Left lobe of liver (tissue), 2 donors: ENCODE measurements at regions not wholly inside any gene's neighbourhood (a gene's known extent, or its start where the extent isn't known, plus 50 kb on each side); places are given as distances from the start of the nearest gene placed in this dataset.
"Not testable (repeated sequence)": the region's sequence is repeated elsewhere in the genome, so short reads cannot be mapped to it uniquely, and the experiment has no call there.

ENCODE experiments used
- ATAC-seq: fragments of 200-7000 bp; cut with Tn5 transposase; one replicate; pipeline ENCODE4 v1.9.1; 2020; ENCODE audit warnings: mild to moderate bottlenecking, moderate library complexity
- DNase-seq: peaks from one replicate; pipeline ENCODE4 v3.0.0-alpha.2; 2020; ENCODE audit warnings: low spot score
- donor health status: DM: no; HTN: no; CAD: no; lungs with moderate emphysema.
- donor health status: DM: no; HTN: yes; CAD: no.

- ATAC-seq (peak; percentile 75), DNase-seq (peak; percentile 53)
These were observed 133.4 kb downstream of the SLC1A3 start for GRCh38 chr5:36739751-36740221.

GRCh38 chr5:36740259-36740898 is 134.0 kb downstream of the SLC1A3 start:
- DNase-seq (no peak), ATAC-seq (no peak)

GRCh38 chr5:36741128-36741527 is 134.7 kb downstream of the SLC1A3 start:
- no peak for ATAC-seq

GRCh38 chr5:36743891-36744772 is 132.4 kb upstream of the NIPBL start:
- DNase-seq: peak; percentile 75
- ATAC-seq: peak; percentile 87

More at GRCh38 chr5:36741128-36741527, 134.7 kb downstream of the SLC1A3 start:
- DNase-seq: no peak

GRCh38 chr5:36744773-36745589 is 131.6 kb upstream of the NIPBL start:
- DNase-seq (peak; percentile 57), ATAC-seq (peak; percentile 62)

- DNase-seq, ATAC-seq: not testable (repeated sequence)
These were observed 128.8 kb upstream of the NIPBL start for GRCh38 chr5:36747794-36748193.

GRCh38 chr5:36751886-36752285 is 124.7 kb upstream of the NIPBL start:
- DNase-seq: no peak

GRCh38 chr5:36755342-36755741 is 121.2 kb upstream of the NIPBL start:
- ATAC-seq: no peak

More at GRCh38 chr5:36751886-36752285, 124.7 kb upstream of the NIPBL start:
- no peak for ATAC-seq

GRCh38 chr5:36755920-36756488 is 120.6 kb upstream of the NIPBL start:
- ATAC-seq: no peak

More at GRCh38 chr5:36755342-36755741, 121.2 kb upstream of the NIPBL start:
- DNase-seq: no peak

GRCh38 chr5:36756848-36757247 is 119.7 kb upstream of the NIPBL start:
- DNase-seq (no peak), ATAC-seq (no peak)

More at GRCh38 chr5:36755920-36756488, 120.6 kb upstream of the NIPBL start:
- no peak for DNase-seq

GRCh38 chr5:36759117-36759516 is 117.5 kb upstream of the NIPBL start:
- DNase-seq (no peak), ATAC-seq (no peak)

- ATAC-seq (no peak), DNase-seq (no peak)
These were observed 113.1 kb upstream of the NIPBL start for GRCh38 chr5:36763454-36763853.

- ATAC-seq: no peak
- no peak for DNase-seq
These were observed 110.7 kb upstream of the NIPBL start for GRCh38 chr5:36765876-36766275.

- ATAC-seq (no peak), DNase-seq (no peak)
These were observed 109.6 kb upstream of the NIPBL start for GRCh38 chr5:36766981-36767380.

GRCh38 chr5:36768450-36768849 is 108.1 kb upstream of the NIPBL start:
- DNase-seq (no peak), ATAC-seq (no peak)

GRCh38 chr5:36769129-36769770 is 107.3 kb upstream of the NIPBL start:
- ATAC-seq (no peak), DNase-seq (no peak)

- no peak for ATAC-seq
- no peak for DNase-seq
These were observed 106.4 kb upstream of the NIPBL start for GRCh38 chr5:36770125-36770524.

GRCh38 chr5:36772276-36773140 is 104.1 kb upstream of the NIPBL start:
- no peak for ATAC-seq
- no peak for DNase-seq

GRCh38 chr5:36777105-36777757 is 99.3 kb upstream of the NIPBL start:
- ATAC-seq (peak; percentile 96), DNase-seq (no peak)
